GM12878 (cell line): ENCODE measurements at regions not wholly inside any gene's neighbourhood (a gene's known extent, or its start where the extent isn't known, plus 50 kb on each side); places are given as distances from the start of the nearest gene placed in this dataset.

Experiments
- CREB1 ChIP-seq: IDR thresholded peaks from 2 replicates; pipeline ENCODE4 v1.6.1; 2012; ENCODE audit warnings: low read depth, mild to moderate bottlenecking, inconsistent platforms
- CTCF ChIP-seq, 3 experiments: IDR thresholded peaks in 2 of 3; conservative IDR thresholded peaks in 1 of 3; 2 replicates each; pipeline ENCODE4 v1.5.1; 2011; ENCODE audit warnings: low read depth in 3 of 3, low read length in 3 of 3, mild to moderate bottlenecking in 3 of 3, control low read depth in 2 of 3, moderate library complexity in 2 of 3, inconsistent platforms in 1 of 3, mixed read lengths in 1 of 3; ENCODE audit not compliant: control insufficient read depth in 2 of 3, insufficient read depth in 1 of 3; ENCODE audit errors: extremely low read depth in 1 of 3
- EZH2 ChIP-seq: IDR thresholded peaks from 2 replicates; pipeline ENCODE4 v1.6.1; 2012; ENCODE audit warnings: low read depth, mild to moderate bottlenecking, control low read depth, inconsistent platforms, low read length, borderline replicate concordance; ENCODE audit not compliant: control insufficient read depth
- PBX3 ChIP-seq: IDR thresholded peaks from 2 replicates; pipeline ENCODE4 v1.6.1; 2011; ENCODE audit warnings: mild to moderate bottlenecking, low read depth, low read length, moderate library complexity; ENCODE audit not compliant: insufficient replicate concordance
- RAD21 ChIP-seq: IDR thresholded peaks from 2 replicates; pipeline ENCODE4 v1.6.1; 2011; ENCODE audit warnings: mild to moderate bottlenecking, low read depth, low read length, moderate library complexity; ENCODE audit not compliant: insufficient read depth
- REST ChIP-seq: IDR thresholded peaks from 2 replicates; pipeline ENCODE4 v1.6.1; 2012; ENCODE audit warnings: mild to moderate bottlenecking, low read depth, low read length
- RFX5 ChIP-seq: IDR thresholded peaks from 2 replicates; pipeline ENCODE4 v1.6.1; 2011; ENCODE audit warnings: low read depth, low read length, improper control_type of control experiment
- TCF12 ChIP-seq: IDR thresholded peaks from 2 replicates; pipeline ENCODE4 v1.6.1; 2011; ENCODE audit warnings: low read depth, mild to moderate bottlenecking, low read length
- YY1 ChIP-seq: IDR thresholded peaks from 2 replicates; pipeline ENCODE4 v1.6.1; 2011; ENCODE audit warnings: low read depth, mild to moderate bottlenecking, low read length

- TF ChIP-seq CTCF (IDR thresholded peaks at IDR 0.05 in 2 of 3, conservative IDR thresholded peaks at IDR 0.05 in 1 of 3; ENCODE audit: control insufficient read depth in 2 of 3, extremely low read depth in 1 of 3, insufficient read depth in 1 of 3, low read depth in 3 of 3, low read length in 3 of 3) (no peak), REST (no peak), YY1 (no peak), EZH2 (no peak), PBX3 (no peak), RAD21 (no peak), RFX5 (no peak), TCF12 (no peak), CREB1 (no peak)
Measured at GRCh38 chr13:34020388-34020787, 202.4 kb downstream of the RFC3 start.
